Esophagus squamous epithelium (tissue), 4 donors: ENCODE measurements at regions not wholly inside any gene's neighbourhood (a gene's known extent, or its start where the extent isn't known, plus 50 kb on each side); places are given as distances from the start of the nearest gene placed in this dataset.

Source experiments
- CTCF ChIP-seq, 6 experiments: fragments of 450-650 bp in 4 of 6; fragments of 200-600 bp in 2 of 6; sonication (generic) in 2 of 6; IDR thresholded peaks; one replicate each; pipeline ENCODE4 v1.5.1; 2016 to 2019; ENCODE audit warnings: antibody characterized with exemption in 6 of 6, mild to moderate bottlenecking in 4 of 6, moderate library complexity in 4 of 6
- POLR2A ChIP-seq, 4 donors: fragments of 450-650 bp; IDR thresholded peaks; one replicate each; pipeline ENCODE4 v1.6.1; 2017; ENCODE audit warnings: antibody characterized with exemption in 4 of 4, mild to moderate bottlenecking in 4 of 4, moderate library complexity in 3 of 4

GRCh38 chr18:46423226-46423805, 233.7 kb downstream of the LOXHD1 start:
- no peak for TF ChIP-seq CTCF (IDR thresholded peaks at IDR 0.05)
- no peak for TF ChIP-seq POLR2A (IDR thresholded peaks at IDR 0.05)
